HG02981 (cell line): ENCODE measurements at regions not wholly inside any gene's neighbourhood (a gene's known extent, or its start where the extent isn't known, plus 50 kb on each side); places are given as distances from the start of the nearest gene placed in this dataset.

Experiments used
- ATAC-seq: cut with Tn5 transposase; IDR thresholded peaks from one replicate; pipeline ENCODE4 v1.9.1; 2021; ENCODE audit warnings: mild to moderate bottlenecking, moderate library complexity; ENCODE audit not compliant: unreplicated experiment

DNA sequence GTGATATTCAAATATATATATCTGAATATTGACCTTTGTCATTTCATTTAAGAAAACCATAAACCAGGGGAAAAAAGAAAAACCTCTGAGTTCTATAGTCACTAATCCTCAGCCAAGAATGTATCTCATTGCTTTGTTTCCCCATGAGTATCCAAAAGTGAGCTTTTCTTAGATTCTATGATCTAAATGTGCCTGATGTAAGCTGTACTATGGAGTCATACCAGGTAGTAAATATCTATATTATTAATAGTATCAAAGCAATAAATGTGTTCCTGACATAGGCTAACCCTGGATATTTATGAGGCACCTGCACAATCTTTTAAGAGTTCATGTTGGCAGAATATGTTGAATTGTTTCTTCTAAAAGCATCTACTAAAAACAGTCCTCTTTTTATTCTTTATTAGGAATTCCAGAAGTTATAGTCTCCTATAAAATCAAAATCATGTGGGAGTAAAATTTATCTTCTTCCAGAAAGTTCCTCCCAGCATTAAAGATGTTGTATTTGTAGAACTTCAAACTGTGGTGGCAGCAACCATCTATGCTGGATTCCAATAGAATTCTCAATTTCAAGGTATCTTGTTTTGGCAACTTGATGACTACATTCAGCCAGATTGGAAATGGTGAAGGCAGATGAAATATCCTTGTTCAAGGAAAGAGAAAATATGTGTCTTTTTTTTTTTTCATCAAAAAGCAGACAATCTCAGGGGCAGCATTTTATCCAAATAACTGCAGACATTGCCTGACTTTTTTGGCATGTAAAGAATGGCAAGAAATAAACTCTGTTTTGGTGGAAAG is 139.7 kb upstream of the RASSF8 start:
- no peak for ATAC-seq

DNA sequence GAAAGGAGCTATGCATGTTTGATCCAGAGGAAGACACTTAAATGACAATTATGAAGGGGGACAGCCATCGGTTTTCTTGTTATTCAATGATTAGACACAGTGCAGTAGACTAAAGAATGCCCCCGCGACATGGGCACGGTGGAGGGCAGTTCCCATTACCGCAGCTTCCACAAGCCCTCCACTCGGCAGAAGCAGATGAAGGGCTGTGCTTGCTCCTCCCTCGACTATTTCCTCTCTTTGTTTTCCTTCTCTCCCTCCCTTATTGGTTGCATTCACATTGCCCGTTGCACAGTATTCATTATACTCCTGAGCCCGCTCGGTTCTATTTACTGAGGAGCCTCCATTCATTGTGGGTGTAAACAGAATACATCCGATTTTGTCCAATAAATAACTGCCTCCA is 138.8 kb upstream of the RASSF8 start:
- ATAC-seq = no peak

DNA sequence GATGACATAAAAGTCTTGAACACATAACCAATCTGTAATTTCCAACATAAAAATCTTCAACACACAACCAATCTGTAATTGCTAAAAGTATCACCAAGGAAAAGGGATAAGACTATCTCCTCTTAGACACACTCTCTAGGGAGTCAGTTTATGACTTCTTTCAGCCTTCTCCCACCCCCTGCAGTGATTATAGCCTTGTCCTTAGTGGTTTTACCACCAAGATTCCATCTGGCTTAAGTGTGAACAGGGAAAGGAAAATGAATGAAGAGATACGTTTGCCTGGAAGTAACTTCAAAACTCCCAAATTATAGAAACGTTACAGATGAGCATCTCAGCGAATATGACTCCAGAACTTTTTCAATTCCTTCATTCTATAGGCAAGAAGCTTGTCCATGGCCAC is 136.2 kb upstream of the RASSF8 start:
- no peak for ATAC-seq

DNA sequence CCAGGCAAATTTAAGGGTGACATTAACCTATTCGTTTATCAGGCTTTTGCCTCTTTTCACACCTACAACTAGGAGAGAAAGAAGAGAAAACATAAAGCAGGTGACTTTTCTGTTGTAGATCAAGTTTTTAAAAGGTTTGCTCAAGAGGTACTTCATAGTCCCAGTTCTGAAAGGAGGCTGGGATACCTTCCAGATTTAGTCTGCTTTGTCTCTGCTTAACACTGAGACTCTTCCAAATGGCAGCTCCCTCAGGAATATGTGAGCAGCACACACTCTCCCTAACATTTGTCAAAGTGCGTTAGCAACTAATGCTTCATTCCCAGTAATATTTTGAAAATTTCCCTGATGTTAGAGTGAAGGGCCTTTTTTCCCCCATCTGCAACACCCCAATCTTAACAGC is 133.7 kb upstream of the RASSF8 start:
- ATAC-seq = no peak

DNA sequence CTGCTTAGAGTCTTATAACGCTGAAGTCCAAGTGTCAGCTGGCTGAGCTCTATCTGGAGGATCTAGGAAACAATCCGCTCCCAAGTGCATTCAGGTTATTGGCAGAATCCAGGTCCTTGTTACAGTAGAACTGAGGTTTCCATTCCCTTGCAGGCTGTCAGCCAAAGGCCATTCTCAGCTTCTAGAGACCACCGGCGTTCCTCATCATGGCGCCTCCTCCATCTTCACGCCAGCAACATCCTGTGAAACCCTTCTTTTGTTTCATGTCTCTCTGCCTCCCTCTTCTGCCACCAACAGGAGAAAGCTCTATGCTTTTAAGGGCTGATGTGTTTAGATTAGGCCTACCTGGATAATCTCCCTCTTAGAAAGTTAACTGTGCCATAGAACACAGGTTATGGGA is 133.0 kb upstream of the RASSF8 start:
- ATAC-seq = no peak

DNA sequence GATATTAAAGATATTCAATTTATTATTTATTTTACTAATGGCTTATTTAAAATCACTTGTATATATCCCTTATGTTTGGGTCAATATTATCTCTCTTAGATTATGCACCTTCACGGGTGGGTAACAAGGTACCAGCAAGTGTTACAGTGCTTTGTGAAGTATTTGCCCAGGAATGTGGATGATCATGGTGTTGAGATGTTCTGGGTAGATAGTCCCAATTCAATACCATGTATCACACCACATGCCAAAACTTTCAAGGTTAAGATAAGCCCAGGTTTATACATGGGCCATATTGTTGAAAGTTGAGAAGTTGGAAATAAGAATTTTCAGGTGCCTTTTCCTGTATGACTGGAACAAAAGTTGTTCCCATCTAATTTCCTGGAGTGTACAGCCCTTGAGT is 131.3 kb upstream of the RASSF8 start:
- ATAC-seq = no peak

DNA sequence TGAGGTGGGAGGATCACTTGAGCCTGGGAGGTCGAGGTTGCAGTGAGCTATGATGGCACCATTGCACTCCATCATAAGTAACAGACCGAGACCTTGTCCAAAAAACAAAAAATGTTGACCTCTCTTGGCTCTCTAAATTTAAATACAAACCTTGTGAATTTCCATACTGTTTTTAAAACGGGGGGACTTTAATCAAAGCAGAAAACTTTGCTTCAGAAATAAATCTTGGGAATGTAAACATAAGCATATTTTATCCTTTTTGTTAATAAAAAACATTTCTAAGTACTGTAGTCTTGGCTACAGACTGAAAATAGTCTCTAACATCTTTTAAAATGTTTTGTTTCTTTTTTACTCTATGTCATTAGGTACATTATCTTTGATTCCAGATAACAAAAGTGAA is 130.7 kb upstream of the RASSF8 start:
- no peak for ATAC-seq

DNA sequence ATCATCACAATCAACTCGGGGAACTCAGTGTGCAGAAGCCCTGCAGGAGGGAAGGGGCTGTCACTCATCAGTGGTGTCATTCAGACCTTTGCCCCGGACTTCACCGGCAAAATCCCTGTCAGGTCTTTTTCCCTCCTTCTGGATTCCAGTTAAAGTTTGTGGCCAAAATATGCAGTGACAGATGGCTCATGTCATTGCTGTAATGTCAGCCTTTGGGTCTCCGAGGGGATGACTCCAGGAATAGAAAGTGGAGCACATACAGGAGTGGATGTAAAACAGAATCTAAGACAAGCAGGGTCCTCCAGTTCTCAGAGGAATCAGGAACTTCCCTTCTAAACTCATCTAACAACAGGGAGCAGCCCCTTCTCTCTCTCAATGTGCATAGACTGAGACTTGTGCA is 130.3 kb upstream of the RASSF8 start:
- no peak for ATAC-seq

DNA sequence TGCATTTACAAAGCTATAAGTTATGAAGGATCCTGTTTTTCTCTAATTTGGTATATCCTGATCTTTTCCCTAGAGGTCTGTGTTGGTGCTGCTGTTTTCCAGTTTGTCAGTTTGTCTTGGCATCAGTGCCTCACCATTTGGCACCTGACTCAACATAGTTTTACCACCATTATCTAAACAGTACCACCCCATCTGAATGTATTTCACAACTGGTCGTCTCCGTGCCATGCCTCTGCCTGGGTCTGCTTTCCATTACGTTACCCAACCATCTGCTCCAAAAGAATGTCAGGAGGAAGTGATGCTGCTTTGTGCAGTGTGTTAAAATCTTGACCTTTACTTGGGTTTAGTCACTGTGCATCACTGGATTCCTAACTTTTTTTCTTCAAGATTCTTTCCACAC is 129.3 kb upstream of the RASSF8 start:
- no peak for ATAC-seq

DNA sequence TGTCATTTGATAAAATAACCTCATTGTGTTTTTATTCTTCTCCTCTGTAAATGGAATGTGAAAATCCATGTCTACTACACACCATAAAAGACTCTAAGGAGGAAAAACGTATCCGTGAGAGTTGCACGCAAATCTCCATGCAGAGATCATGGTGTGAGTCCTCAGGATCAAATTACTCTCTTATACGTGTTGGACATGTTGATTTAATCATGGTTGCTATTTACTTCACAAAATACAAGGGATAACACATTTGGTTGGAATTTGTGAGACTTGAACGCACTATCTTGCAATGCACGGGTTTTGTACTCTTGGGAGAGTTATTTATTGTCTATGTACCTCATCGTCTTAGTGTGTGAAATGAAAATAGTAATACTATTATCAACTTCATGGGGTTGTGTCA is 128.0 kb upstream of the RASSF8 start:
- no peak for ATAC-seq

DNA sequence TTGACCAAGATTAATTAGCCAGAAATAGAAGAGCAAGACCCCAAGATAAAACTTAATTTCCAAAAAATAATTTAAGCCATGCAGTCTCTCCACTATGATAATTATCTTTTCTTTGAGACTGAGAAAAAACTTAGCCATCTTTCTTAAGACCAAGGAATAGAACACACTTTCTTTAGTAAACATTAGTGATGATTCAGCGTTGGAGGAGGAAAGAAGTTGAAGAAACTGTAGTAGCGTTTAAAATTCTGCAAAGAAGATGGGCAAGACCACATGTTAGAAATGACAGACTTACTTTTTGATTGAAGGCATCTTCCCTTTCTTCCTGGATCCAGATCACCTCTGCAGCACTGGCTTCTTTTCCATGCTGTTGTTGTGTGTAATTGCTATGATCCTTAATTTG is 124.8 kb upstream of the RASSF8 start:
- no peak for ATAC-seq

DNA sequence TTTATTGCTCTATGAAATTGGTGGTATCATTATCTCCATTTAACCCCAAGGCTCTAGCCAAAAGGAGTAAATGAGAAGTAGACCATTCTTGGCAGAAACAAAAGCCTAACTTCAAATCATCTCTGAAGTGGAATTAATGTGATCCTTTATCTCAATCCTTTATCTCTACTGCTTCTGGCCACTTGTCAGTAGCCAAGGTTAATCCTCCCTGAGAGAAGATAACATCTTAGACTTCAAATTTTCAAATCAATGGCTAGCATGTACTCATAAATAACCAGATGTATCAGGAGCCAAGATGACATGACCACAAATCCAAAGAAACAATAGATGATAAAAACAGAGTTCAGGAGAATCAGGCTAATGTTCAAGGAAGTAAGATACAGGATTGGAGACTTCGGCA is 123.1 kb upstream of the RASSF8 start:
- ATAC-seq = no peak

DNA sequence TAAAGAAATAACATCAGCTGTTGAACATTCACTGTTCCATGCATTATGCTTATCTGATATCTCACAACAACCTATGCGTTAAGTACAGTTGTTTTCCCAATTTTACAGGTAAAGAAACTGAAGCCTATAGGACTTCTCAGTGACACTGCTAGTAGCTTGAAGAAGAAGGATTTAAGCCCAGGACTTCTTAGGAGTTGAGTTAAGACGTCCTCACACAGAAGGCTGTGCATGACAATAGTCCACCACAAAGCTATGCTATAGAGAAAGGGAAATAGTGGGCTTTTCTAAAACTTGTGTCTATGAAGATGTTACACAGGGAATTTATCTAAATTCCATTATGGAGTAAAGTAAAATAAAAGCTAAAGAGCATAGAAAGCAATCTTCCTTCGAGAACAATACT is 120.5 kb upstream of the RASSF8 start:
- ATAC-seq = no peak

DNA sequence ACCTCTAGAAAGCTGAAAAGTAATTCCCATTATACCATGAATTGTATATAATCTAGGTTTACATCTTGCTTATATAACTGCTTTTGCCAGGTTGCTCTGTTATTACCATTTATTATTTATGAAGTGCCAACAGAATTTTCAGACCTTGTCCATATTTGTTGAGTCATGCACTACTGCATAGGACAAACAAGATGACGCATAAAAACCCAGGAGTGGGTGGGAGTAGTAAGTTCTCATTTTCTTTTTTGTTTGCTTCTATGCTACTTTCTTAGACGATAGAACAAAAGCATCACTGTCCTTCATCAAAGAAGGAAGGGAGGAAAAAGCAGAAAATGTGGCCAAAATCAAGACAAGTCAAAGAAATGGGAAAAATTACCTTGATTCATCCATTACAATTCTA is 119.0 kb upstream of the RASSF8 start:
- no peak for ATAC-seq

DNA sequence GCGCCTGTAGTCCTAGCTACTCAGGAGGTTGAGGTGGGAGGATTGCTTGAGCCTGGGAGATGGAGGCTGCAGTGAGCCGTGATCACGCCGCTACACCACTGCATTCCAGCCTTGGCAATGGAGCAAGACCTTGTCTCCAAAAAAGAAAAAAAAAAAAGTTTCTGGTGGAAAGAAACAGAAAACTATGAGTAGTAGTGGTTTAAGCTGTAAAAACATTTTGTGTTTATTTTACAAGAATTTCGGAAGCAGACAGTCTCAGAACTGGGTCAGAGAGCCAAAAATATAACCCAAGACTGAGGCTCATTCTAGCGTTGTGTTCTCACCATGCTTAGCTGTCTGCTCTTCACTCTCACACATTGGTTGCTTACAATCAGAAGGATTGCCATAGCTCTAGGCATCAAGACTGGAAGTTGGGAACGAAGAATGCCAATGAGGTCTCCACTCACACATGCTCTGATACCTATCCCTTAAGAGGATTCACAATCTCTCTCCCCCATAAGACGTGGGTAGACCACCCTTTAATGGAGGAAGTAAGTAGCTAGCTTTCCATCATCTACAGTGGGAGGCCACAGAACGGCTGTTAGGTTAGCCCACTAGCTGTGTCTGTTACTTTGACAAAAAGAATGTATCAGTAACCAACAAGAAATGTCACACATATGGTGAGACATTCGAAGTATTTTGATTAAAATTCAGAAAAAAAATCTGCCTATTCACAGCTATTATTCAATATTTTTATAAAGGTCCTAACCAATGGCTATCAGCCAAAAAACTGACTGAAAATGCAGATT is 117.6 kb upstream of the RASSF8 start:
- ATAC-seq = no peak

DNA sequence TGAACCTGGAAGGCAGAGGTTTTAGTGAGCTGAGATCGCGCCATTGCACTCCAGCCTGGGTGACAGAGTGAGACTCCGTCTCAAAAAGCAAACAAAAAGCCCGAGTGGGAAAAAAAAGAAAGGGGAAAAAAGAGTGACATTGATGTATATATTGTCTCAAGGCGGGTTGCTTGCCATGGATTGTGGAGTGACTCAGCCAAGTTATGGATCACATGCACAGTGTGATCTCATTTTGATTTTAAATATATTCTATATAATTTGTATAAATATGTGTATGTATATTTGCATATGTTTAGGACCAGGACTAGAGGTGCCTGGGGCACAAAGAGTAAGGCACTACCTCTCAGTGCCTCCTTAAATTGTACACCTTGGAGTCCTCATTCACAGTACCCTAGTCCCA is 116.2 kb upstream of the RASSF8 start:
- ATAC-seq = no peak

DNA sequence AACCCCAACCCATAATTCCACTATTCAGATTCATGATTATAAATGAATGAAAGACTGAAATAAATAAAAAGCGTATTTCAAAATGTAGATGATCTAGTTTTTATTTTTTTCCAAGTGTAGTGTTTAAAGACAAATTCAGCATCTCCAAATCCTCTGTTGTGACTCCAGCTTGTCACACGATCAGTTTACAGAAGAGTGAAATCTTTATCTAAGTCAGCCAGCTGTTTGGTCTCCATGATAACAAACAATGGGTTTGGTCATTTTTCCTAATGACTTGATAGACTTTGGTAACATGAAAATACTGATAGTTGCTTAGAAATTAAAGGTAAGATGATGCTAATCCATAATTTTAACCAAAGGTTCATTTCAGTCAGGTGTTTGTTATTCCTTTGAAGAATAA is 114.5 kb upstream of the RASSF8 start:
- ATAC-seq = no peak

DNA sequence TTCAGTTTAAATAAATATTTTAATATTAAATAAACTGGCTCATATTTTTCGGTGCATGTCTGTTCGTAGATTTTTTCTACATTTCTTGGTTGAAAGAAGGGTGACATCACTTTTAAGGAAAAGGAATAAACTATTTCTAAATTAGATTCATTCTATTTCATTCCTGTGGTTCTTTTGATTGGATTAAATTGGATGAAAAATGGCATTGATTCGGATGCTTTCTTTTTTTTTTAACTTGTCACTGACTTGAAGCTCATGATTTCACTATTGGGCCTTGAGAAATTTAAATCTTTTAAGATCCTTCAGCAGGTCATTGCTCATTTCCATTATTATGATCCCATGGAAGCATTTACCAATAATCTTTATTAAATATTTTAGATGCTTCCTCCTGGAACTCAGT is 113.1 kb upstream of the RASSF8 start:
- ATAC-seq = no peak

DNA sequence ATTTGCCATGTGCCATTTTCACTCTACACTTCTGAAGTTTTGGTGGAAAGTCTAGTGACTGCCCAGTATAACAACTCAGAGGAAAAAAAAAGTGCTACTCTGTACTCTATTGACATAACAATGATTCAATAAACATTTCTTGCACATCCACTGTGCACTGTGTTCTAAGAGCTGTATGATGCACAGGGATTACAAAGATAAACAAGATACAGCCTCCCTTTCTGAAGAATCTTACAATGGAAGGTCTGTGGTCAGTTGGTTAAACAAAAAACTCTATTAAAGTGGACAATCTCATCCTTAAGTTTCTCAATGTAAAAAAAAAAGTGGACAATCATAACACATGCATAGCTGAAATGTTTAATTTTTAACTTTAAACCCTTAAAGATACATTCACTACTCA is 105.7 kb upstream of the RASSF8 start:
- ATAC-seq = no peak

DNA sequence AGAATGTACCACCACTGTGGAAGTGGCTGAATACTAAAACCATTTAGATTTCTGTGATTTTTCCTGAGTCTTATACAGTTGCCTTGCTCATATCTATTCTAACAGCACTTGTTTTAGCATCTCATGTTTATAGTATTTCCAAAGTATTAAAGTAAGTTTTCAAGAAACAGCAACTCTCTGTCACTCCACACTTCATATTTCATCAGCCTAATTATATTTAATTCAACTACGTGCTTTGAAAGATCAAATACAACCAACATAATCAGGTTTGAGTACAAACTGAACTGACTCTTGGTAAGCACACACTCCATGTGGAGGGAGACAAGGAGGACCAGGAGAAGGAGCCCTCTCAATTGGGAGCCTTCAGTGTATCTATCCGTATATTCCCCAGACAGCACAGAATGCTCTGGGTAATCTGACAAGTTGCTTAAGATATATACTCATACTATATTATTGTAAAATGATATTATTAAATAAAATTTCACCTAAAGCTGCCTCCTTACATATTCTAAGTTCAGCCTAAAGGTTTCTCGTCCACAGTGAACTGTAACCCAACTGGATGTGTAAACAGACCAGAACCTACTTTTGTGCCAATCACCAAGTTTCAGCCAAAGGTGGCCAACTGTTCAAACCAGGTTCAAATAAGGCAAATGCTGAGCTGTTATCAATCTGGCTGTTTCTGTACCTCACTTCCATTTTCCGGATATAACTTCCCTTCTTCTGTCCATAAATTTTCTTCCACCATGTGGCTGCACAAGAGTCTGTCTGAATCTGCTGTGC is 105.0 kb upstream of the RASSF8 start:
- no peak for ATAC-seq

DNA sequence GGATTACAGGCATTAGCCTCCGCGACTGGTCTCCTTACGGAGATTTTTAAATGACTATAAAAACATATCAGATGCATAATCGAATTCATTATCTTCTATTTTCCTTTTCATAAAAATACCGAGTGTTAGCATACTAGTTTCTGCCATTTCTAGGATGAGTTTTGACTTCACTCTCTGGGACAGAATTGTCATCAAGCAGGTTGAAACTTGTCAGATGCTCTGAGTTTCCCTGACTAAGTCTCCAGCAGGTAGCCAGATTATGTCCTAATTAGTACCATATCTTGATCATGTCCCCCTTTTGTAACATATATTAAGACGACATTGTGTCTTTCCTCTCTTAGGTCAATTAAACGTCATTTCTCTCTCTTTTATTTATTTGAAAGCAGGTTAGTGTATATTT is 103.5 kb upstream of the RASSF8 start:
- ATAC-seq = no peak

DNA sequence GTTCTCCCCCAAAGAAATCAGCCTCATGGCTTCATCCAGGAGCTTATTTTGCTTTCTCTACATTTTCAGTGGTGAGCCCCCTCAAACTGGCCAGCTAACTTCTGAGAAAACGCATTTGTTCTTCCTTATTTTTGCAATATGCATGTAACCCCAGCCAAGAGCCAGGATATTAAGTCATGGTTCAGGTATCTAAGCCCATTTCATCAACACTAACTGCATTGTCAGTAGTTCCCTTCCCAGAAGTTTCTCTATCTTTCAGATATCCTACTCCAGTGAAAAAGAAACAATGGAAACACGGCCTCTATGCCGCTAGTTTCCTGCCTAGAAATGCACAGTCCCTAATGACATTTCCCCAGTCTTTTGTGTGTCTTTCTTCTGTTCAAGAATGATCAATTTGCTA is 102.8 kb upstream of the RASSF8 start:
- ATAC-seq = no peak
